HG03439 (cell line): ENCODE measurements at regions not wholly inside any gene's neighbourhood (a gene's known extent, or its start where the extent isn't known, plus 50 kb on each side); places are given as distances from the start of the nearest gene placed in this dataset.
"Not testable (repeated sequence)": the region's sequence is repeated elsewhere in the genome, so short reads cannot be mapped to it uniquely, and the experiment has no call there.

Experiments
- ATAC-seq: cut with Tn5 transposase; IDR thresholded peaks from one replicate; pipeline ENCODE4 v1.9.1; 2021; ENCODE audit warnings: mild to moderate bottlenecking, moderate library complexity; ENCODE audit not compliant: unreplicated experiment

- ATAC-seq = no peak
These were observed 474.1 kb downstream of the OMA1 start for GRCh38 chr1:58072450-58072849.

- no peak for ATAC-seq
These were observed 479.4 kb downstream of the OMA1 start for GRCh38 chr1:58067082-58067481.

GRCh38 chr1:58065520-58065919 lies 481.0 kb downstream of the OMA1 start:
- no peak for ATAC-seq

GRCh38 chr1:58064166-58064565 lies 482.4 kb downstream of the OMA1 start:
- no peak for ATAC-seq

- ATAC-seq = no peak
These were observed 483.4 kb downstream of the OMA1 start for GRCh38 chr1:58063095-58063494.

- no peak for ATAC-seq
These were observed 483.9 kb downstream of the OMA1 start for GRCh38 chr1:58062635-58063034.

GRCh38 chr1:58060559-58061170 lies 485.9 kb downstream of the OMA1 start:
- no peak for ATAC-seq

GRCh38 chr1:58059789-58060188 lies 486.7 kb downstream of the OMA1 start:
- ATAC-seq = no peak

GRCh38 chr1:58058323-58058722 lies 488.2 kb downstream of the OMA1 start:
- ATAC-seq = no peak

- ATAC-seq = no peak
These were observed 488.7 kb downstream of the OMA1 start for GRCh38 chr1:58057826-58058225.

GRCh38 chr1:58051187-58051586 lies 495.3 kb downstream of the OMA1 start:
- not testable (repeated sequence) for ATAC-seq

GRCh38 chr1:58047265-58047858 lies 499.2 kb downstream of the OMA1 start:
- peak; percentile 79 for ATAC-seq

GRCh38 chr1:58045094-58045705 lies 501.3 kb downstream of the OMA1 start:
- ATAC-seq = no peak

GRCh38 chr1:58041621-58042020 lies 504.9 kb downstream of the OMA1 start:
- ATAC-seq = no peak

GRCh38 chr1:58038574-58038973 lies 508.0 kb downstream of the OMA1 start:
- ATAC-seq = no peak

- ATAC-seq = no peak
These were observed 511.0 kb downstream of the OMA1 start for GRCh38 chr1:58035523-58035922.

GRCh38 chr1:58033311-58033710 lies 513.2 kb downstream of the OMA1 start:
- no peak for ATAC-seq

- no peak for ATAC-seq
These were observed 513.9 kb downstream of the OMA1 start for GRCh38 chr1:58032611-58033073.

- ATAC-seq = no peak
These were observed 515.1 kb downstream of the OMA1 start for GRCh38 chr1:58031416-58031815.

- no peak for ATAC-seq
These were observed 516.1 kb downstream of the OMA1 start for GRCh38 chr1:58030456-58030855.

GRCh38 chr1:58017641-58018040 lies 528.9 kb downstream of the OMA1 start:
- no peak for ATAC-seq

- no peak for ATAC-seq
These were observed 533.3 kb downstream of the OMA1 start for GRCh38 chr1:58013237-58013636.
